GM13977 (cell line): ENCODE measurements at regions not wholly inside any gene's neighbourhood (a gene's known extent, or its start where the extent isn't known, plus 50 kb on each side); places are given as distances from the start of the nearest gene placed in this dataset.

Experiments used
- DNase-seq: peaks from one replicate; pipeline ENCODE4 v3.0.0; 2012; ENCODE audit warnings: low spot score
- in situ Hi-C: fragments of 300-500 bp; cut with MboI; formaldehyde crosslinking; loops from one replicate; pipeline ENCODE4 v1.12.0; 2022; ENCODE audit warnings: low sequenced_read_pairs, low pct_unique_long_range_greater_than_20kb, mixed read lengths, inconsistent platforms; ENCODE audit not compliant: unreplicated experiment
- TF ChIP-seq, protein P1 (sequence below): IDR thresholded peaks from 2 replicates; pipeline ENCODE4 v1.5.1; 2012; ENCODE audit warnings: mild to moderate bottlenecking, control low read depth; ENCODE audit not compliant: insufficient read depth; ENCODE audit errors: extremely low read depth, missing control alignments

DNA sequence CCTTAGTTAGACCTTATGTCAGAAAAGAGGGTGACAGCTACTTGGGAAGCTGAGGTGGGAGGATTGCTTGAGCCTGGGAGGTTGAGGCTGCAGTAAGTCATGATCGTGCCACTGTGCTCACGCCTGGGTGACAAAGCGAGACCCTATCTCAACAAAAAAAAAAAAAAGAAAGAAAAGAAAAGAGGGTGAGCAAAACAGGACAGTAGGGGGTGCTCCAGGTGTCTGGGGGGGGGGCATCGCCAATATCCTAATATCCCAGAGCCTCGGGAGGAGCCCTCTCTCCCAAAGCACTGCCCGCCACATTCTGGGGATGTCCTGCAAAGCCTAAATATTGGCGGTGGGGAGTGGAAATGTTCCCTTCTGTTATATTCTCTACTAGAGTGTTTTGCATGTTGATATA lies 120.9 kb upstream of the TBL1X start:
- no peak for DNase-seq
- TF ChIP-seq, protein P1, sequence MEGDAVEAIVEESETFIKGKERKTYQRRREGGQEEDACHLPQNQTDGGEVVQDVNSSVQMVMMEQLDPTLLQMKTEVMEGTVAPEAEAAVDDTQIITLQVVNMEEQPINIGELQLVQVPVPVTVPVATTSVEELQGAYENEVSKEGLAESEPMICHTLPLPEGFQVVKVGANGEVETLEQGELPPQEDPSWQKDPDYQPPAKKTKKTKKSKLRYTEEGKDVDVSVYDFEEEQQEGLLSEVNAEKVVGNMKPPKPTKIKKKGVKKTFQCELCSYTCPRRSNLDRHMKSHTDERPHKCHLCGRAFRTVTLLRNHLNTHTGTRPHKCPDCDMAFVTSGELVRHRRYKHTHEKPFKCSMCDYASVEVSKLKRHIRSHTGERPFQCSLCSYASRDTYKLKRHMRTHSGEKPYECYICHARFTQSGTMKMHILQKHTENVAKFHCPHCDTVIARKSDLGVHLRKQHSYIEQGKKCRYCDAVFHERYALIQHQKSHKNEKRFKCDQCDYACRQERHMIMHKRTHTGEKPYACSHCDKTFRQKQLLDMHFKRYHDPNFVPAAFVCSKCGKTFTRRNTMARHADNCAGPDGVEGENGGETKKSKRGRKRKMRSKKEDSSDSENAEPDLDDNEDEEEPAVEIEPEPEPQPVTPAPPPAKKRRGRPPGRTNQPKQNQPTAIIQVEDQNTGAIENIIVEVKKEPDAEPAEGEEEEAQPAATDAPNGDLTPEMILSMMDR = no peak
- in situ Hi-C loops = no loop called here

DNA sequence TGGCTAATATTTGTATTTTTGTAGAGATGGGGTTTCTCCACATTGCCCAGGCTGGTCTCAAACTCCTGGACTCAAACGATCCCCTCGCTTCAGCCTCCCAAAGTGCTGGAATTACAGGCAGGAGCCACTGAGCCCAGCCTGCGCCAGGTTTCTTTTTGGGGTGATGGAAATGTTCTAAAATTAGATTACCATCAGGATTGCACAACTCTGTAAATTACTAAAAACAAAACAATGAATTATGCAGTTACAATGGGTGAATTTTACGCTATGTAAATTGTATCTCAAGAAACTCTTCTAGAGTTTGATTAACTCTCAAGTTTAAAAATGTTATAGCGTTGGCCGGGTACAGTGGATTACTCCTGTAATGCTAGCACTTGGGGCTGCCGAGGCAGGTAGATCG lies 118.9 kb upstream of the TBL1X start:
- in situ Hi-C loops = no loop called here
- TF ChIP-seq, protein P1 = no peak
- DNase-seq = no peak

DNA sequence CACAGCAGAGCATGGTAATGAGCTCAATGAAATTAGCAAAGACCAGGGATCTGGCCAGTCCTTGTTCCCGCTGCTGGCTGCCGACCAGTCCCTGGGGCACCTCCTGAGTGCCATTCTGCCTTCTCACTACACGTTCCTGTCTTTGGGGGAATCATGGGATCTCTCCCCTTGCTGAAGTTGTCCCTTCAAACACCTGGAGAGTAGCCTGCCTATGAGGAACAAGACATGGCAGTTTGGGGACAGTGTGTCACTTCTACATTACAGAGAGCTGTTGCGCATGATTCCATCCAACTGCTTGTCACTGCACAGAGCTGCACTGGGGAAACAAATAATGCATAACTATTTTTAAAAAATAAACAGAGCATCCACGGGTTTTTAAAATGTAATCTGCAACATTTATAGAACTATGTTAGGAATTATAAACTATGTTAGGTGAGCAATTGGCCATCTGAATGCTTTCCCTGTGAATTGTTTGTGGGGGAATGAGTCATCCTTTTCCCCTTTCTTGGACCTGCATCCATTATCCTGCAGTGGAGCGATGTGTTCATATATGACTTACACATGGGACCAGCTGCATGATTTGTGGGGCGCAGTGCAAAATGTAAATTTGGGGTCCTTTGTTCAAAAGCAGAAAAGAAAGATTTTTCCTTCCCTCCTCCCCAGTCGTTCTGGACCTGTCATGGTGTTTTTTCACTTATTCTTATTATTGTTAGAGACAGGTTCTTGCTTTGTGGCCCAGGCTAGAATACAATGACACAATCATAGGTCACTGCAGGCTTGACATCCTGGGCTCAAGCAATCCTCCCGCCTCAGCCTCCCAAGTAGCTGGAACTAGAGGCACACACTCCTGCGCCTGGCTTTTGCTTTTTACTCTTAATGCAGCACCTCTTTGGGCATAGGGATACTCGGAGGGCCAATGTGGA lies 115.0 kb upstream of the TBL1X start:
- in situ Hi-C loops = loop anchor here (25.0 kb wide), 1 partner anchor 337 kb away; no protein-coding TSS in a partner anchor
- TF ChIP-seq, protein P1 = no peak
- DNase-seq = no peak

DNA sequence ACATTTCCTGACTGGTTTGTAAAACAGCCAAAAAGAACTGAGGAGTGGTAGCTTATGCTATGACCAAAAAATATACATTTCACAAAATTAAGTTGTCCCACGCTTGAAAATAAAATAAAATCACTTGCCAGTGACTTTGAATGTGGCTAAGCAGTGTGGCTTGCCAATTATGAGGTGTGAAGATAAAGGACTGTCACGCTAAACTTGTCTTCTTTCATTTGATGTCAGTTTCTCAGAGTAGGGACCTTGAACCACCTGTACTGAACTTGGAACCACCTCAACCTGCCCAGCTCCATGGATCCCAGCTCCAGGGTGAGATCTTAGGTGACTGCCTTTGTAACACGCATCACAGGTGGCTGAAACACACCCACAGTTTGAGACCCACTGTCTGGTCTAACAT lies 113.7 kb upstream of the TBL1X start:
- no peak for DNase-seq
- TF ChIP-seq, protein P1 = no peak
- in situ Hi-C loops = loop anchor here (25.0 kb wide), 1 partner anchor 336 kb away; no protein-coding TSS in a partner anchor

DNA sequence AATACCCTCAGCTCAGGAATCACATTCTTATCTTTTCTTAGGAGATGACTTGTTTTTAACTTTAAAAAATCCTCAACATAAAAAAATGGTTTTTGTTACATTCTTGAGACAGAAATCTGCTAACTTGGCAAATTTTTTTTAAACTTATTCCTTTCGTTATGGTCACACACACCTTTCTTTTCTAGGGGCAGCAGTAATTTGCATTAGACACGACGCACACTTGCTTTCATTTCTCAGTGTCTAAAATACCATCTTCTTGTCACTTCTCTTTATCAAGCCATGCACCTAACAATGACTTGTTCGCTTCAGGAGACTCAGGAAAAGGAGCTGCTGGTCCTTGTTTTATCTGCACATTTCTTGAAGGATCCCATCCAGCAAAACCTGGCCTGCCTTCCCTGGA lies 112.6 kb upstream of the TBL1X start:
- in situ Hi-C loops = loop anchor here (25.0 kb wide), 1 partner anchor 335 kb away; no protein-coding TSS in a partner anchor
- TF ChIP-seq, protein P1 = no peak
- peak; percentile 23 for DNase-seq

DNA sequence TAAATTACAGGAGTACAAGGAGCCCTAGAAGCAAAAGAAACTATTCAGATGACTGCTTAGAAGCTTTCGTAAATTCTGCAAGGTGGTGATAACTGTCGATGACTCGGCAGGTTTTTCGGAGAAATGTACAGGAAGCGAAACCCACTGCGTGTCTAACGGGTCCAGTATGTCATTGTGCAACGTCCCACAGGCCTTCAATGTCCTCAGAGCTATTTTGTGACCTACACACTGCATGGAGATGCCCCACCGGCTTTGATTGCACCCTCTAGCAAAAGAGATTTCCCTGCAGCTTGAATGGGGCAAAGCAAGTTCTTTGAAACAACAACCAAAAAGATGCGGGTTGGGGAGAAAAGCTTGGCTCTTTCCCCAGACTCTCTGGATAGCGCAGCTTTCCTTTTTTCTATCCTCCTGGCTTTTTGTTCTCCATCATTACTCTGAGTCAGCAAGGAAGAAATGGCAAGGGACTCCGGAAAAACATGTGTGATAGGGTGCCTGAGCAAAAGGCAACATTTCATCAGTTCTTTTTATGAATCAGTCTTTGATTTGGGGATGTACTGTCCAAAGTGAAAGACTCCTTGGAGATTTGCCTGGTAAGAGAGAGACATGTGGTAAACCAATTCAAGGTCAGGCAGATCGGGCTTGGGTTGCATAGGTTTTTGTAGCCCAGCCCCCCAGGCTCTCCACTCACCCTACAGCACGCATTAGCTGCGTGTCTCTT lies 112.0 kb upstream of the TBL1X start:
- DNase-seq = peak; percentile 53
- TF ChIP-seq, protein P1 = no peak
- in situ Hi-C loops = loop anchor here (25.0 kb wide), 1 partner anchor 334 kb away; no protein-coding TSS in a partner anchor
